Retina (tissue), 1 donor: ENCODE measurements at regions not wholly inside any gene's neighbourhood (a gene's known extent, or its start where the extent isn't known, plus 50 kb on each side); places are given as distances from the start of the nearest gene placed in this dataset.

Experiments
- DNase-seq: peaks from one replicate; pipeline ENCODE4 v3.0.0-alpha.2; 2016

GRCh38 chr11:32204751-32205150 is 113.9 kb downstream of the RCN1 start:
- no peak for DNase-seq

- DNase-seq: no peak
Observed at GRCh38 chr11:32210556-32210955, 119.7 kb downstream of the RCN1 start.

- no peak for DNase-seq
Observed at GRCh38 chr11:32213223-32213622, 122.3 kb downstream of the RCN1 start.

- no peak for DNase-seq
Observed at GRCh38 chr11:32215157-32215556, 124.3 kb downstream of the RCN1 start.

- no peak for DNase-seq
Observed at GRCh38 chr11:32216749-32217148, 125.9 kb downstream of the RCN1 start.

- DNase-seq: no peak
Observed at GRCh38 chr11:32219320-32219719, 128.4 kb downstream of the RCN1 start.

- no peak for DNase-seq
Observed at GRCh38 chr11:32221476-32222032, 130.7 kb downstream of the RCN1 start.

- no peak for DNase-seq
Observed at GRCh38 chr11:32224580-32224979, 133.7 kb downstream of the RCN1 start.

- DNase-seq: no peak
Observed at GRCh38 chr11:32225571-32226285, 134.9 kb downstream of the RCN1 start.

GRCh38 chr11:32226480-32226879 is 135.6 kb downstream of the RCN1 start:
- no peak for DNase-seq

- DNase-seq: no peak
Observed at GRCh38 chr11:32229576-32230240, 138.8 kb downstream of the RCN1 start.

- no peak for DNase-seq
Observed at GRCh38 chr11:32231909-32232493, 141.1 kb downstream of the RCN1 start.

- DNase-seq: no peak
Observed at GRCh38 chr11:32232516-32232915, 141.6 kb downstream of the RCN1 start.

GRCh38 chr11:32233276-32233675 is 142.4 kb downstream of the RCN1 start:
- DNase-seq: no peak

GRCh38 chr11:32233928-32234327 is 143.1 kb downstream of the RCN1 start:
- no peak for DNase-seq

- DNase-seq: no peak
Observed at GRCh38 chr11:32244453-32244852, 153.6 kb downstream of the RCN1 start.

GRCh38 chr11:32253706-32254105 is 162.8 kb downstream of the RCN1 start:
- no peak for DNase-seq

- DNase-seq: peak; percentile 44
Observed at GRCh38 chr11:32255841-32256240, 165.0 kb downstream of the RCN1 start.

- no peak for DNase-seq
Observed at GRCh38 chr11:32256466-32256865, 165.6 kb downstream of the RCN1 start.

GRCh38 chr11:32259641-32260081 is 168.8 kb downstream of the RCN1 start:
- DNase-seq: no peak

GRCh38 chr11:32262367-32262766 is 171.5 kb downstream of the RCN1 start:
- DNase-seq: no peak

- DNase-seq: no peak
Observed at GRCh38 chr11:32265911-32266310, 169.4 kb downstream of the WT1 start.

GRCh38 chr11:32266601-32267000 is 168.7 kb downstream of the WT1 start:
- no peak for DNase-seq

GRCh38 chr11:32267679-32268187 is 167.6 kb downstream of the WT1 start:
- no peak for DNase-seq
